Adrenal gland (tissue), 5 donors: ENCODE measurements at regions not wholly inside any gene's neighbourhood (a gene's known extent, or its start where the extent isn't known, plus 50 kb on each side); places are given as distances from the start of the nearest gene placed in this dataset.

Source experiments
- CTCF ChIP-seq, 6 experiments: fragments of 450-650 bp in 4 of 6; fragments of 200-600 bp in 2 of 6; sonication (generic) in 1 of 6; IDR thresholded peaks; 1 replicate in 5 of 6; 2 replicates in 1 of 6; pipeline versions ENCODE4 v1.5.1 to v1.8.0; 2016 to 2021; ENCODE audit warnings: antibody characterized with exemption in 6 of 6, mild to moderate bottlenecking in 2 of 6, moderate library complexity in 1 of 6
- POLR2A ChIP-seq, 2 donors: fragments of 450-650 bp; IDR thresholded peaks; one replicate each; pipeline ENCODE4 v1.6.1; 2017; ENCODE audit warnings: antibody characterized with exemption in 2 of 2, mild to moderate bottlenecking in 2 of 2, moderate library complexity in 1 of 2
- donor health status: DM: no; HTN: no; CAD: no.

GRCh38 chrX:79604364-79604763 is 237.2 kb upstream of the ITM2A start:
- TF ChIP-seq CTCF (IDR thresholded peaks at IDR 0.05) (no peak), POLR2A (IDR thresholded peaks at IDR 0.05) (no peak)
